GM19455 (cell line): ENCODE measurements at regions not wholly inside any gene's neighbourhood (a gene's known extent, or its start where the extent isn't known, plus 50 kb on each side); places are given as distances from the start of the nearest gene placed in this dataset.
A peak's percentile ranks its signal among the peaks of the same experiment; 100 is the strongest.
"Not testable (repeated sequence)": the region's sequence is repeated elsewhere in the genome, so short reads cannot be mapped to it uniquely, and the experiment has no call there.

Source experiments
- ATAC-seq: cut with Tn5 transposase; IDR thresholded peaks from one replicate; pipeline ENCODE4 v1.9.1; 2021; ENCODE audit not compliant: unreplicated experiment

DNA sequence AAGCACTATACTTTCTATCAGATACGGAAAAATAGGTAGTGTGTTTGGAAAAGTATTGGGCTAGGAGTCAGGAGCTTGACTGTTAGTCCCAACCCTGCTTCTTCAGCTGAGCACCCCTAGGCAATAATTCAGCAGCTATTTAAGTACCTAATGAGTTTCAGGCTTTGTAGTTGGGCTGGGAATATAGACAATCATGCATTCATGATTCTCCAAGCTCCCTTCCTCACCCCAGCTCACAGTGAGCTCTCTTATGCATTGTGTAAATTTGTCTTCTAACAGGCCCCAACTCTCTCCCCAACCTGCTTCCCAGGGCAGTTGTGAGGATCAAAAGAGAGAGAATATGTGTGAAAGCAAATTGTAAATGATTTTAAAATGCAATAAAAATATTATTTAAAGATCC is 201.2 kb downstream of the MSX2 start:
- ATAC-seq = no peak

GRCh38 chr5:174922955-174923354 is 198.6 kb downstream of the MSX2 start:
- ATAC-seq = no peak

DNA sequence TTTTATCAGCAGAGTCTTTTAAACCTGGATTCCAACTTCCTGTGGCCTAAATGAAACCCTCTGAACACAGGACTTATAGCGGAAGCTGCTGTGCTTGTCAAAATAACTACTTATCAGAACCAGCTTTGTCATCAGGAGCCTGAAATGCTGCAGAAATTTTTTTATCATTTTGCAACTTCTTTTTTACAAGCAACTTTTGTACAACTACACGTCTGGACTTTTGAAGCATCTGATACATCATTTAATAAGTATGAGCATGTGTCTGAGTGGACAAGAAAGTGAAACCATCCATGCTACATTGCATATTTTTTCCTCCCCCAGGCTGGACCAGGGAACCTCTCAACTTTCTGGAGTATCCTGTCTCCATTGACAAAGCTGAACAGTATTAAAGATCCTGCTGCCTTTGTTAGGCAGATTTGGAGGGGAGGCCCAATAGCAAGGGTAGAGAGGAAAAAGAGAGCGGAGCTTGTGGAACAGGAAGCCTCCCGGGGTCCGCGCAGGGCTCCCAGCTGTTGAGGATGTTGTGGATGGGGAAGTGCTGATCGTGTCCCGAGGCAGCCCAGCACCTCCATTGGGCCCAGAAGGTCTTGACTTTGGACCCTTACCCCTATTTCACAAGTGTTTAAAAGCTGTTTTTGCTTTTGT is 196.6 kb downstream of the MSX2 start:
- no peak for ATAC-seq

DNA sequence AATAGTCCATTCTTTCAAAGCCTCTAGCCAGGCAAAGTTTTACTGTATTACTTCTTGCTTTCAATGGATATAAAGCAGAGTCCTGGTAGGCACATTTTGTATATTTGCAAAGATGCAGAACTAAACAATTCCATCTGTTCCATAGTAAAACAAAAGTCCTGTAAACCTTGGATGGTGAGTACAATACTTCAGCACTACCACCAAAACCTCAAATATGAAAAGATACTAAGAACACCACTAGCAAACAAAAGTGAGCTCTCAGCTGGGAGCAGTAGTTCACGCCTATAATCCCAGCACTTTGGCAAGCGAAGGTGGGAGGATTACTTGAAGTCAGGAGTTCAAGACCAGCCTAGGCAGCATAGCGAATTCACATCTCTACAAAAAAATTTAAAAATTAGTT is 195.0 kb downstream of the MSX2 start:
- ATAC-seq = no peak

GRCh38 chr5:174918655-174919054 is 194.3 kb downstream of the MSX2 start:
- ATAC-seq = no peak

DNA sequence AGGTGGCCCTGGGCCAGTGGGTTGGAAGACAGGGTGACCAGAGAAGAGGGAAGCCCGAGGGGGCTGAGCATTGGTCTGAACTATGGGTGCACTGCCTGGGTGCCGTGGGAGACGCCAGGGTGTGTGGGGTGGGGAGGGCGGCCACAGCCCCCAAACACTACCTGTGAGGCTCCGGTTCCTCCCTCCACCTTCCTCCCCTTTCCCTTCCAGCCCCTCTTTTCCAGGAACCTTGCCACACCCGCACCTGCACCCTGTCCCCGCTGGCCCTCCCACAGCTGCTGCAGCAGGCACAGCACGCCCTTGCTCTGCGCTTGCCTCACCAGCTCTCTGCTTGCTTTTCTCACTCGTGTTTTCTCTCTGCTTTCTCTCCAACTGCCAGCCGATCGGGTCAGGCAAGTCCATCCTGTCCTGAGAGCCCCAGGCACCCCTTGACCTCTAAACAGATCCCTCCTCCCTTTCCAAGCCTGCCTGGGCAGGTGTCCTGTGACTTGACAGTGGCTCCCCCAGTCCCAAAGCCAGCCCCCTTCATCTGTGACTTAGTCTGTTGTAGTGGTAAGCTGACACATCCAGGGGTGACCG is 193.7 kb downstream of the MSX2 start:
- ATAC-seq = no peak

GRCh38 chr5:174917435-174917834 is 193.1 kb downstream of the MSX2 start:
- not testable (repeated sequence) for ATAC-seq

- ATAC-seq = not testable (repeated sequence)
These were observed 192.5 kb downstream of the MSX2 start for GRCh38 chr5:174916924-174917323.

DNA sequence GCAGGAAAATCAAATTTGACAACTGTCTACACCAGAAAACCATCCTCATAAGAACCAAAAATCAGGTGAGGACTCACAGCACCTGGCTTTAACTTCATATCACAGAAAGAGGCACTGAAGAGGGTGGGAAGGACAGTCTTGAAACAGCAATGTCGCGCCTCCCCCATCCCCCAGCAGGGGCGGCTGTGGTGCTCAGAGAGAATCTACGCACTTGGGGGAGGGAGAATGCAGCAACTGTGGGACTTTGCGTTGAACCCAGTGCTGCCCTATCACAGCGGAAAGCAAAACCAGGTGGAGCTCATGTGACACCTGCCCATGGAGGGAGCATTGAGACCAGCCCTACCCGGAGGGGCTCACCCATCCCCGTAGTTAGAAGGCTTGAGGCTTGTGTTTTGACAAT is 191.8 kb downstream of the MSX2 start:
- no peak for ATAC-seq

DNA sequence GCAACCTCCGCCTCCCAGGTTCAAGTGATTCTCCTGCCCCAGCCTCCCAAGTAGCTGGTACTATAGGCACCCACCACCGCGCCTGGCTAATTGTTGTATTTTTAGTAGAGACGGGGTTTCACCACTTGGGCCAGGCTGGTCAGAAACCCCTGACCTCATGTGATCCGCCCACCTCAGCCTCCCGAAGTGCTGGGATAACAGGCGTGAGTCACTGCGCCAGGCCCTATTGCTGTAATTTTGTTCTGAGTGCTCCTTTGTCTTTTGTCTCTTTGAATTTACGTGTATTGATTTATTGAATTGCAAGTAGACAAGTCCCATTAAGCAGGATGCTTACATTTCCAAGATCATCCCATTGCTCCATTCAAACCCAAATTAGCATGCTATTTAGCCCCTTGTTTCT is 186.7 kb downstream of the MSX2 start:
- ATAC-seq = no peak

DNA sequence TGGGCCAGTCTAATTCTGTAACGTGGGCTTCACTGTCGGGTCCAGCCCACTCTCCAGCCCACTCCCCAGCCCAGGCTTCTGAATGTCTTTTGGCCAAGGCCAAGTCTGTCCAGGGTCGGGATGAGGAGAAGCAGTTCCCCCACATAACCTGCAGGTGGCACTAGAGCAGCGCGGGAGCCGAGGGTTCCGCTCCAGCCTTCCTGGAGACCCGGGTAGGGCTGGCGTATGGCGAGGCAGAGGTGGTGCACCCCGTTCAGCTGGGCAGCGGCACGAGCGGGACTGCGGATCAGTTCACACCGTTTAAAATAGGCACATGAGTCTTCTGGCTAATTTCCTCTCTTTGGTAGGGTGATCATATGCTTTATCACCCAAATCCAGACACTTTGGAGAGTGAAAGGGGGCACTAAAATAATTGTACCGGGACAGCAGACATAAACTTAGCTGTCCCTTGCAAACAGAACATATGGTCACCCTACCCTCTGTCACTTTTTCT is 185.9 kb downstream of the MSX2 start:
- peak; percentile 83 for ATAC-seq

- ATAC-seq = no peak
These were observed 178.9 kb downstream of the MSX2 start for GRCh38 chr5:174903172-174903732.

DNA sequence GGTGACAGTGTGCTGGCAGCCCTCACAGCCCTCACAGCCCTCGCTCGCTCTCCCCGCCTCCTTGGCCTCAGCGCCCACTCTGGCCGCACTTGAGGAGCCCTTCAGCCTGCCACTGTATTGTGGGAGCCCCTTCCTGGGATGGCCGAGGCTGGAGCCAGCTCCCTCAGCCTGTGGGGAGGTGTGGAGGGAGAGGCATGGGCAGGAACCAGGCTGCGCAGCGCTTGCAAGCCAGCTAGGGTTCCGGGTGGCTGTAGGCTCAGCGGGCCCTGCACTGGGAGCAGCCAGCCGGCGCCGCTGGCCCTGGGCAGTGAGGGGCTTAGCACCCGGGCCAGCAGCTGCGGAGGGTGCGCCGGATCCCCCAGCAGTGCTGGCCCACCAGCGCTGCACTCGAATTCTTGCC is 177.0 kb downstream of the MSX2 start:
- ATAC-seq = no peak

GRCh38 chr5:174900240-174900865 is 176.0 kb downstream of the MSX2 start:
- ATAC-seq = no peak

- ATAC-seq = no peak
These were observed 173.0 kb downstream of the MSX2 start for GRCh38 chr5:174897281-174897950.

DNA sequence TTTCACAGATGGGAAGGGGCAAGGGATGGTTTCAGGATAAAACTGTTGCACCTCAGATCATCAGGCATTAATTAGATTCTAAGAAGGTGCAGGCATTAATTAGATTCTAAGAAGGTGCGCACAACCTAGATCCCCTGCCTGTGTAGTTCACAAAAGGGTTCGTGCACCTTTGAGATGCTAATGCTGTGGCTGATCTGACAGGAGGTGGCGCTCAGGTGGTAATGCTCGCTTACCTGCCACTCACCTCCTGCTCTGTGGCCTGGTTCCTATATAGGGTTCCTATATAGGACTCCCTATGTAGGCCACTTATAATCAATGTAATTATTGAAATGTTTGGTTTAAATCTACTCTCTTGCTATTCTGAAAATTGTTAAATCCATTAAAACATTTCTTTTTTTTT is 171.0 kb downstream of the MSX2 start:
- no peak for ATAC-seq

GRCh38 chr5:174892742-174893141 is 168.4 kb downstream of the MSX2 start:
- no peak for ATAC-seq

DNA sequence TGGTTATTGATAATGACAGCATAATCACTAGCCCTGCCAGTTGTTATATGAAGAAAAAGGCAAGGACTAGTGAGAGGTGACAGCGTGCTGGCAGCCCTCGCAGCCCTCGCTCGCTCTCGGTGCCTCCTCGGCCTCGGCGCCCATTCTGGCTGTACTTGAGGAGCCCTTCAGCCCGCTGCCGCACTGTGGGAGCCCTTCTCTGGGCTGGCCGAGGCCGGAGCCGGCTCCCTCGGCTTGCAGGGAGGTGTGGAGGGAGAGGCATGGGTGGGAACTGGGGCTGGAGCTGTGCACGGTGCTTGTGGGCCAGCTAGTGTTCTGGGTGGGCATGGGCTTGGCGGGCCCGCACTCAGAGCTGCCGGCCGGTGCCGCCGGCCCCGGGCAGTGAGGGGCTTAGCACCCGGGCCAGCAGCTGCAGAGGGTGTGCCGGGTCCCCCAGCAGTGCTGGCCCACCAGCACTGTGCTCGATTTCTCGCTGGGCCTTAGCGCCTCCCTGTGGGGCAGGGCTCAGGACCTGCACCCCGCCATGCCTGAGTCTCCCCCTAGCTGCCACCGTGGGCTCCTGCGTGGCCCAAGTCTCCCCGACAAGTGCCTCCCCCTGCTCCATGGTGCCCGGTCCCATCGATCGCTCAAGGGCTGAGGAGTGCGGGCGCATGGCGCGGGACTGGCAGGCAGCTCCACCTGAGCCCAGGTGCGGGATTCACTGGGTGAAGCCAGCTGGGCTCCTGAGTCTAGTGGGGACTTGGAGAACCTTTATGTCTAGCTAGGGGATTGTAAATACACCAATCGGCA is 156.2 kb downstream of the MSX2 start:
- ATAC-seq = not testable (repeated sequence)

DNA sequence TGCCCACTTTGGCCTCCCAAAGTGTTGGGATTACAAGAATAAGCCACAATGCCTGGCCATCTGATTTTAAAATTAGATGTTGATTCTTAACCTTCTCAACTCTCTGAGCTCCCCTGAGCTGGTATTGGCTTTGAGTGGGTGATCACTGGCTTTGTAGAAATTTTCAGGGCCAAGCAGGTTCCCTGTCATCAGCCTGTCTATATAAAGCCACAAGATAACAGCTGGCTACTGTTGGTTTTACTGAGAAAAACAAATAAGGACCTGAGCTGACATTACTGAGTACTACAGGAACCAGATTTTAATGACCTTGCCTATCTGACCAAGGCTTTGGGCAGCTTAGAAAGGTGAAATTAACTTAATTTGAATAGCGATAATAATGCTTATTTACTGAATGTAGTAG is 153.6 kb downstream of the MSX2 start:
- ATAC-seq = no peak

GRCh38 chr5:174872271-174872670 is 147.9 kb downstream of the MSX2 start:
- no peak for ATAC-seq

DNA sequence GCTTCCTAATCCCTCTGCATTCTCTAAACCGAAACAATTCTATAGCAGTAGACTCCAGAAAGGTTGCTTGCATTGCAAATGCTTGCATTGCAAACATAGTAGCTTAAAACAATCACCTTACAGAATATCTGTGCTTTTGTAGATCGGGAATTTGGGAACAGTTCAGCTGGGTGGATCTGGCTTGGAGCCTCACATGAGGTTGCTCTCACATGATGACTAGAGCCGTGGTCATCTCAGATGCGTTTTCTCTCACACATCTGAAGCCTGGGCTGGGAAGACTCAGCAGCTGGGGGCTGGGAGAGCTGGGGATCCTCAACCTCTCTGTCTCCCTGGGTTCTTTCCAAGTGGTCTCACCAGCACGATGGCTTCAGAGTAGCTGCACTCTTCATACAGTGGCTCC is 127.8 kb downstream of the MSX2 start:
- ATAC-seq = no peak
